Neural cell (in vitro differentiated cells): ENCODE measurements at regions not wholly inside any gene's neighbourhood (a gene's known extent, or its start where the extent isn't known, plus 50 kb on each side); places are given as distances from the start of the nearest gene placed in this dataset.

Experiments
- H2AFZ ChIP-seq: fragments of 200-600, 300-800 bp; sonication (generic), shearing (Covaris generic); 2 replicates; pipeline ENCODE4 v1.6.0; 2014; ENCODE audit warnings: low read depth, mild to moderate bottlenecking, antibody characterized with exemption, low read length, moderate library complexity
- H3F3A ChIP-seq: fragments of 200-600 bp; shearing (Covaris generic); 2 replicates; pipeline ENCODE4 v1.6.1; 2016; ENCODE audit warnings: mild to moderate bottlenecking, moderate library complexity, mixed read lengths, antibody characterized with exemption, low read length; ENCODE audit not compliant: insufficient read depth, poor library complexity, severe bottlenecking
- H3K27ac ChIP-seq: fragments of 200-600, 300-800 bp; sonication (generic), shearing (Covaris generic); 2 replicates; pipeline ENCODE4 v1.5.1; 2014; ENCODE audit warnings: mild to moderate bottlenecking, low read length, moderate library complexity
- H3K27me3 ChIP-seq: fragments of 300-800, 200-600 bp; sonication (generic), shearing (Covaris generic); 2 replicates; pipeline ENCODE4 v1.6.0; 2014; ENCODE audit warnings: mild to moderate bottlenecking, low read depth, low read length, moderate library complexity; ENCODE audit not compliant: insufficient read depth
- H3K36me3 ChIP-seq: fragments of 300-800, 200-600 bp; sonication (generic), shearing (Covaris generic); 2 replicates; pipeline ENCODE4 v1.5.1; 2014; ENCODE audit warnings: mild to moderate bottlenecking, antibody characterized with exemption, low read length, moderate library complexity; ENCODE audit not compliant: insufficient read depth
- H3K4me2 ChIP-seq: fragments of 300-800, 200-600 bp; sonication (generic), shearing (Covaris generic); 2 replicates; pipeline ENCODE4 v1.6.0; 2014; ENCODE audit warnings: mild to moderate bottlenecking, low read length
- H3K4me3 ChIP-seq: fragments of 300-800, 200-600 bp; sonication (generic), shearing (Covaris generic); 2 replicates; pipeline ENCODE4 v1.5.1; 2014; ENCODE audit warnings: mild to moderate bottlenecking, low read length, moderate library complexity
- H3K79me2 ChIP-seq: fragments of 200-600 bp; shearing (Covaris generic); replicated peaks from 2 replicates; pipeline ENCODE4 v1.6.0; 2014; ENCODE audit warnings: mild to moderate bottlenecking, low read length, moderate library complexity; ENCODE audit not compliant: insufficient read depth
- H3K9ac ChIP-seq: fragments of 300-800, 200-600 bp; sonication (generic), shearing (Covaris generic); 2 replicates; pipeline ENCODE4 v1.6.1; 2016; ENCODE audit warnings: mild to moderate bottlenecking, low read length, mixed read lengths
- H3K9me2 ChIP-seq: fragments of 200-600 bp; shearing (Covaris generic); 2 replicates; pipeline ENCODE4 v1.6.1; 2016; ENCODE audit warnings: mild to moderate bottlenecking, low read length, mixed read lengths; ENCODE audit not compliant: insufficient read depth
- H3K9me3 ChIP-seq: fragments of 200-600, 300-800 bp; sonication (generic), shearing (Covaris generic); 2 replicates; pipeline ENCODE4 v1.6.1; 2016; ENCODE audit warnings: mild to moderate bottlenecking, mixed run types, low read length, moderate library complexity, mixed read lengths
- H4K20me1 ChIP-seq: fragments of 200-600 bp; shearing (Covaris generic); 2 replicates; pipeline ENCODE4 v1.6.1; 2016; ENCODE audit warnings: mild to moderate bottlenecking, mixed run types; ENCODE audit not compliant: insufficient read depth
- CTCF ChIP-seq: fragments of 450-650 bp; IDR thresholded peaks from 2 replicates; pipeline ENCODE4 v1.5.1; 2014; ENCODE audit warnings: antibody characterized with exemption, mild to moderate bottlenecking, moderate library complexity; ENCODE audit not compliant: poor library complexity, severe bottlenecking
- EP300 ChIP-seq: fragments of 450-650 bp; conservative IDR thresholded peaks from 2 replicates; pipeline ENCODE4 v1.6.1; 2014; ENCODE audit warnings: antibody characterized with exemption, mild to moderate bottlenecking, moderate library complexity; ENCODE audit not compliant: poor library complexity, severe bottlenecking
- EZH2 ChIP-seq: fragments of 200-600, 300-800 bp; shearing (Covaris generic), sonication (generic); IDR thresholded peaks from 2 replicates; pipeline ENCODE4 v1.6.1; 2014; ENCODE audit warnings: antibody characterized with exemption, low read length, borderline replicate concordance, mild to moderate bottlenecking; ENCODE audit not compliant: insufficient read depth, poor library complexity, severe bottlenecking
- MXI1 ChIP-seq: fragments of 450-650 bp; conservative IDR thresholded peaks from 2 replicates; pipeline ENCODE4 v1.6.1; 2014; ENCODE audit warnings: antibody characterized with exemption, mild to moderate bottlenecking; ENCODE audit not compliant: poor library complexity, severe bottlenecking
- POLR2AphosphoS5 ChIP-seq: IDR thresholded peaks from 2 replicates; pipeline ENCODE4 v1.6.1; 2012
- RAD21 ChIP-seq: fragments of 450-650 bp; conservative IDR thresholded peaks from 2 replicates; pipeline ENCODE4 v1.6.1; 2014; ENCODE audit warnings: antibody characterized with exemption, mild to moderate bottlenecking, moderate library complexity
- REST ChIP-seq: IDR thresholded peaks from 2 replicates; pipeline ENCODE4 v1.6.1; 2012; ENCODE audit warnings: borderline replicate concordance
- SMC3 ChIP-seq: fragments of 450-650 bp; conservative IDR thresholded peaks from 2 replicates; pipeline ENCODE4 v1.6.1; 2014; ENCODE audit warnings: antibody characterized with exemption, mild to moderate bottlenecking, moderate library complexity; ENCODE audit not compliant: poor library complexity
- TAF1 ChIP-seq: IDR thresholded peaks from 2 replicates; pipeline ENCODE4 v1.6.1; 2012; ENCODE audit warnings: low read depth

- Histone ChIP-seq H3K79me2 (no peaks in the 10 kb centered on the region), H2AFZ (no peak overlapping the region), H3K4me3 (no peak overlapping the region), H4K20me1 (no peaks in the 10 kb centered on the region), H3K36me3 (no peaks in the 10 kb centered on the region), H3K27ac (no peak overlapping the region), H3F3A (no peaks in the 10 kb centered on the region), H3K9ac (no peak overlapping the region), H3K9me2 (no peaks in the 10 kb centered on the region), H3K27me3 (no peaks in the 10 kb centered on the region), H3K9me3 (no peaks in the 10 kb centered on the region), H3K4me2 (no peak overlapping the region)
- no peak for TF ChIP-seq TAF1
- no peak for TF ChIP-seq MXI1
- no peak for TF ChIP-seq EP300
- TF ChIP-seq EZH2: no peak
- TF ChIP-seq POLR2AphosphoS5: no peak
- no peak for TF ChIP-seq REST
- no peak for TF ChIP-seq CTCF
- no peak for TF ChIP-seq RAD21
- TF ChIP-seq SMC3: no peak
These were observed 72.4 kb upstream of the ZCCHC13 start for GRCh38 chrX:74231625-74232024.

- Histone ChIP-seq H3K4me2 (no peak overlapping the region), H4K20me1 (no peaks in the 10 kb centered on the region), H3K9ac (no peak overlapping the region), H3K27ac (no peak overlapping the region), H3K79me2 (no peaks in the 10 kb centered on the region), H2AFZ (no peak overlapping the region), H3K9me3 (no peaks in the 10 kb centered on the region), H3K27me3 (no peaks in the 10 kb centered on the region), H3F3A (no peaks in the 10 kb centered on the region), H3K9me2 (no peaks in the 10 kb centered on the region), H3K4me3 (no peak overlapping the region), H3K36me3 (no peaks in the 10 kb centered on the region)
- TF ChIP-seq TAF1 (no peak), REST (no peak), RAD21 (no peak), EP300 (no peak)
These were observed 73.9 kb upstream of the ZCCHC13 start for GRCh38 chrX:74230094-74230493.
